CD4-positive, CD25-positive, alpha-beta regulatory T cell (primary cell): ENCODE measurements at regions not wholly inside any gene's neighbourhood (a gene's known extent, or its start where the extent isn't known, plus 50 kb on each side); places are given as distances from the start of the nearest gene placed in this dataset.

Source experiments
- ATAC-seq, 2 donors: fragments of 150-1000 bp; cut with Tn5 transposase; one replicate each; pipeline ENCODE4 v1.10.0; 2021; ENCODE audit warnings: low read depth in 2 of 2, moderate number of reproducible peaks in 2 of 2, moderate library complexity in 1 of 2
- DNase-seq, 3 donors: peaks; one replicate each; pipeline versions ENCODE4 v3.0.0 to v3.0.0-alpha.2; 2012 to 2022; ENCODE audit warnings: mixed read lengths in 1 of 3
- H3K27ac ChIP-seq: one replicate; pipeline ENCODE4 v1.7.0; 2013; ENCODE audit warnings: mild to moderate bottlenecking, low read length; ENCODE audit not compliant: insufficient read depth, poor library complexity, severe bottlenecking
- H3K27me3 ChIP-seq: one replicate; pipeline ENCODE4 v1.7.0; 2013; ENCODE audit warnings: low read length; ENCODE audit not compliant: control insufficient read depth, insufficient read depth
- H3K36me3 ChIP-seq: one replicate; pipeline ENCODE4 v1.7.0; 2013; ENCODE audit warnings: mild to moderate bottlenecking, low read length, moderate library complexity; ENCODE audit not compliant: control insufficient read depth, insufficient read depth
- H3K4me1 ChIP-seq: 2 replicates; pipeline ENCODE4 v1.7.0; 2013; ENCODE audit warnings: mild to moderate bottlenecking, low read length; ENCODE audit not compliant: insufficient read depth, control insufficient read depth, poor library complexity, severe bottlenecking
- H3K4me3 ChIP-seq: one replicate; pipeline ENCODE4 v1.7.0; 2013; ENCODE audit warnings: low read depth, mild to moderate bottlenecking, low read length, moderate library complexity
- H3K9me3 ChIP-seq, 2 experiments: 1 replicate in 1 of 2; 2 replicates in 1 of 2; pipeline ENCODE4 v1.7.0; 2013; ENCODE audit warnings: low read length in 2 of 2, mild to moderate bottlenecking in 1 of 2, moderate library complexity in 1 of 2; ENCODE audit not compliant: control insufficient read depth in 2 of 2
- H3K27ac Mint-ChIP-seq, 3 donors: one replicate each; pipeline ENCODE4 v1.8.0; 2020 to 2022; ENCODE audit warnings: mild to moderate bottlenecking in 3 of 3, mixed read lengths in 3 of 3, moderate library complexity in 2 of 3
- H3K27me3 Mint-ChIP-seq: one replicate; pipeline ENCODE4 v1.8.0; 2022; ENCODE audit warnings: mild to moderate bottlenecking, mixed read lengths
- H3K36me3 Mint-ChIP-seq: one replicate; pipeline ENCODE4 v1.8.0; 2020; ENCODE audit warnings: mixed read lengths
- H3K4me1 Mint-ChIP-seq, 4 donors: one replicate each; pipeline ENCODE4 v1.8.0; 2020 to 2022; ENCODE audit warnings: mixed read lengths in 4 of 4, mild to moderate bottlenecking in 1 of 4
- H3K4me3 Mint-ChIP-seq, 4 donors: one replicate each; pipeline ENCODE4 v1.8.0; 2020 to 2022; ENCODE audit warnings: mild to moderate bottlenecking in 4 of 4, mixed read lengths in 4 of 4, moderate library complexity in 3 of 4
- H3K9me3 Mint-ChIP-seq, 7 donors: one replicate each; pipeline ENCODE4 v1.8.0; 2020 to 2022; ENCODE audit warnings: mixed read lengths in 7 of 7, mild to moderate bottlenecking in 3 of 7, moderate library complexity in 2 of 7

DNA sequence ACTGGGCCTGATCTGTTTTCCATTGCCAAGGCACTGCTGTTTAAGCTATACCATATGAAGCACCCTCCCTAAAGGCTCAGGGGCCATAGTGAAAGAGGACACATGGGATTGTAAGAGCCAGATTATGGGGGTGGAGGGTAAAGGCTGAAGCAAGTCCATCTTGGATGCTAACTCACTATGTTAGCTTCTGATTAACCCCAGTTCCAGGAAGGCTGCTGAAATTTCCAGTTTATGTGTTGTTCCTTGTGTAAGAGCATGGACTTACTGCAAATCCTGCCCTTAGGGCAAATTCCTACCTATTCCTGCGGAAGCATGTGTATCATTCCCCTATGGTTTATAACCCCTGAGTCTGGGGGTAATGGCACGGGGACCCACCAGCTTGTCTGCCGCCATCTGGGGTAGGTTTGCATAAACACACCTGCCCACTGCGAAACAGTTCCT lies 91.8 kb upstream of the SERBP1 start:
- Histone ChIP-seq H3K27me3 (peaks cover 3% of the 10 kb centered on the region), H3K4me1 (no peaks in the 10 kb centered on the region), H3K4me3 (no peak overlapping the region), H3K9me3 (no peaks in the 10 kb centered on the region), H3K27ac (no peak overlapping the region), H3K36me3 (no peaks in the 10 kb centered on the region)
- H3K4me1 Mint-ChIP-seq = no peaks in the 10 kb centered on the region
- DNase-seq (no peak), ATAC-seq (no peak)
- no peaks in the 10 kb centered on the region for H3K36me3 Mint-ChIP-seq
- H3K27me3 Mint-ChIP-seq = peaks cover 12% of the 10 kb centered on the region
- H3K27ac Mint-ChIP-seq = no peak overlapping the region
- H3K9me3 Mint-ChIP-seq = no peaks in the 10 kb centered on the region
- H3K4me3 Mint-ChIP-seq = no peak overlapping the region

GRCh38 chr1:67522793-67523192 lies 92.6 kb upstream of the SERBP1 start:
- no peak overlapping the region for H3K27ac ChIP-seq
- Mint-ChIP-seq H3K27me3 (peaks cover 12% of the 10 kb centered on the region), H3K27ac (no peak overlapping the region), H3K4me1 (no peaks in the 10 kb centered on the region), H3K9me3 (no peaks in the 10 kb centered on the region), H3K4me3 (no peak overlapping the region), H3K36me3 (no peaks in the 10 kb centered on the region)
- no peaks in the 10 kb centered on the region for H3K36me3 ChIP-seq
- DNase-seq (no peak), ATAC-seq (no peak)
- no peaks in the 10 kb centered on the region for H3K9me3 ChIP-seq
- no peaks in the 10 kb centered on the region for H3K4me1 ChIP-seq
- H3K27me3 ChIP-seq = peaks cover 4% of the 10 kb centered on the region
- H3K4me3 ChIP-seq = no peak overlapping the region

DNA sequence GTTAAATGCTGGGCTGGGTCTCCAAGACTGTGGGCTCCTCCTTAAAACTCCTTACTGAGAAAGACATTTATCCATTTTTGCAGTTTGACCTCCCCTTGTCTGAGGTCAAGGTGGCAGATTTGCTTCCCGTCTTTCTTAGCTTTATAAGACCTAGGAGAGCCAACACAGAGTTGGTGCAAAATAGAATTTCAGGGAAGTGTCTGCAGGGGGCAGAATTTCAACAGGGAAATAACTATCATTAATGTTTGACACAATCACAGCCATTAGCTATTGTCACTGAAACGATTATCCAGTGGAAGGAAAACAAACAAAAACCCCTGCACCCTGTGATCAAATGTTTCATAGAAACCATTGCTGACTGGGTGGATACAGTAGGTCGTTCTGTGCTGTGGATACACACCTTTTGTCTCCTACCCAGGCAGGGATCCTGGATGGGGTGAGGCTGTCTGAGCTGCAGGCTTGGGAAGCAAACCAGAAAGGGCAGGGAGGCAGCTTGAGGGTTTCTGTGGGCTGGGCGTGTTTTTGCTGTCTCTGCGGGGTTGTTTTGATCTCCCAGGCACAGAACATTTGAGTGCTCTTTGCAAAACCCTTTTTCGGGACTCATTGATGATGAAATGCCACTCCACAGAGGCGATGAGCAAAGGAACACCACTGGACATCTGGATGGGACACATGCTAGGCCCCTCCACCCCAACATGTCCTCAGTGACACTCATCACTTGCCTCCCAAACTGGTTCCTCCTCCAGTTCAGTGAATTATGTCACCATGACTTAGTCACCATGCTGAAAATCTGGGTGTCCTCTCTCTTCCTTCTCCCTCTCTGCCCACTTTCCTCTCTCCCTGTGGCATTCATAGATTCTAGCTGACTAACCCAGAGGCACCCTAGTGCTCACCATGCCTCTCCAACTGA lies 94.2 kb upstream of the SERBP1 start:
- H3K4me3 Mint-ChIP-seq = no peak overlapping the region
- DNase-seq (no peak), ATAC-seq (no peak)
- H3K9me3 Mint-ChIP-seq = no peaks in the 10 kb centered on the region
- H3K27me3 Mint-ChIP-seq = peaks cover 17% of the 10 kb centered on the region
- no peaks in the 10 kb centered on the region for H3K4me1 Mint-ChIP-seq
- Histone ChIP-seq H3K9me3 (no peaks in the 10 kb centered on the region), H3K36me3 (no peaks in the 10 kb centered on the region), H3K27me3 (peaks cover 4% of the 10 kb centered on the region), H3K4me1 (no peaks in the 10 kb centered on the region), H3K27ac (no peak overlapping the region), H3K4me3 (no peak overlapping the region)
- H3K27ac Mint-ChIP-seq = no peak overlapping the region
- H3K36me3 Mint-ChIP-seq = no peaks in the 10 kb centered on the region

DNA sequence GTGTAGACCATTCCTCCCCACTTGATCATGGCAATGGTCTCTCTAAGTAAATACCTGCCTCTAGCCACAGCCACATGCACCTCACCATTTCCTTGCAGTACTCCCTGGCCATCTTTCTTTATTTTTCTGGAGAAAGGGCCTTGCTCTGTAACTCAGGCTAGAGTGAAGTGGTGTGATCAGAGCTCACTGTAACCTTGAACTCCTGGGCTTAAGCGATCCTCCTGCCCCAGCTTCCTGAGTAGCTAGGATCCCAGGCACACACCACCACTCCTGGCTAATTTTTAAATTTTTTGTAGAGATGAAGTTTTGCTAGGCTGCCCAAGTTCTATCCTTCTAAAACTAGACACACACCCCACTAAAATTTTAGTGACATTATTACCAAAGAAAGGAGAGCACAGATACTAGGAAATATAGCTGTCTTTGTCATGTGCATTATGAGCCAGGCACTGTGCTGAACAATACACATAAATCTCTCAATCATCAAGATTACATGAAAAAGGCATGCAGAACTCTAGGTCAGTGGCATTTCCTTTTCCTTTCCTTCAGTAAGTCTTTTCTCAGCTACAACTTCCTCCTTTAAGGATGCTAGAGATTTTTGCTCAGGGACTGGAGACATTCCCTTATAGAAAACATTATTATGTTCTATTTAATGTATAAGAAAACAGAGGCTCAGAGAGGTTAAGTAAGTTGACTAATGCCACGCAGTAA lies 95.0 kb upstream of the SERBP1 start:
- no peak for DNase-seq
- Mint-ChIP-seq H3K36me3 (no peaks in the 10 kb centered on the region), H3K27me3 (peaks cover 17% of the 10 kb centered on the region), H3K27ac (no peak overlapping the region), H3K4me1 (no peaks in the 10 kb centered on the region), H3K4me3 (no peak overlapping the region), H3K9me3 (no peaks in the 10 kb centered on the region)
- no peaks in the 10 kb centered on the region for H3K4me1 ChIP-seq
- no peak overlapping the region for H3K27ac ChIP-seq
- no peak for ATAC-seq
- H3K36me3 ChIP-seq = no peaks in the 10 kb centered on the region
- no peak overlapping the region for H3K4me3 ChIP-seq
- peaks cover 4% of the 10 kb centered on the region for H3K27me3 ChIP-seq
- no peaks in the 10 kb centered on the region for H3K9me3 ChIP-seq

DNA sequence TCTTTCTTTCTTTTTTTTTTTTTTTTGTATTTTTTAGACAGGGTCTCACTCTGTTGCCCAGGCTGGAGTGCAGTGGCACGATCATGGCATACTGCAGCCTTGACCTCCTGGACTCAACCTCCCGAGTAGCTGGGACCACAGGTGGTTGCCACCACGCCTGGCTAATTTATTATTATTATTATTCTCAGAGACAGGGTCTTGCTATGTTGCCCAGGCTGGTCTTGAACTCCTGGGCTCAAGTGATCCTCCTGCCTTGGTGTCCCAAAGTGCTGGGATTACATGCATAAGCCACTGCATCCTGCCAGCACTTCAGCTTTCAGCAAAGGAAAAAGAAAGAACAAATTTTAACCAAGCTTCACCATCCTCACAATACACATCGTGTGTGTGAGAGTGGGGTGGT lies 97.9 kb upstream of the SERBP1 start:
- no peaks in the 10 kb centered on the region for H3K4me1 ChIP-seq

DNA sequence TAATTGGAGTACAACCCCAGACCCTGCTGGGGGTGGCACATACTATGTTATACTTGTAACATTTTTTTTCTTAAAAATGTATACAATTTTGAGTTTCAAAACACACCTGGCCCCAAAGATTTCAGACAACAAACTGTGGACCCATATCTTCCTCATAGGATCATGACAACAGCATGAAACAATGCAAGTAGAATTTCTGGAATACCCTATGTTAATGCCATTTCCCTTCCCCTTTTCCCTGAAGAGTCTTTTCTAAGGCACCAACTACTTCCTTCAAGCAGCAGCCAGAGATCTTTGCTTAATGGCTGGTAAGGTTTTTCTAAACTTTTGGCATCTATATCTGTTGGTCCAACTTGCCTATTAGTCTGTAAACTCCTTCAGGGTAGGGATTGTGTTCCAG lies 99.9 kb upstream of the SERBP1 start:
- no peaks in the 10 kb centered on the region for H3K36me3 Mint-ChIP-seq
- ATAC-seq (no peak), DNase-seq (no peak)
- Histone ChIP-seq H3K9me3 (no peaks in the 10 kb centered on the region), H3K4me3 (no peak overlapping the region), H3K36me3 (no peaks in the 10 kb centered on the region), H3K27ac (no peak overlapping the region), H3K27me3 (peaks cover 4% of the 10 kb centered on the region), H3K4me1 (no peaks in the 10 kb centered on the region)
- H3K9me3 Mint-ChIP-seq = peaks cover 0 to 1% (median 0%) of the 10 kb centered on the region in 7 donors
- H3K27me3 Mint-ChIP-seq = peaks cover 5% of the 10 kb centered on the region
- H3K4me1 Mint-ChIP-seq = no peaks in the 10 kb centered on the region
- no peak overlapping the region for H3K4me3 Mint-ChIP-seq
- no peak overlapping the region for H3K27ac Mint-ChIP-seq

More for the DNA sequence above, 97.9 kb upstream of the SERBP1 start:
- H3K9me3 ChIP-seq = no peaks in the 10 kb centered on the region
- Mint-ChIP-seq H3K4me3 (no peak overlapping the region), H3K36me3 (no peaks in the 10 kb centered on the region), H3K27ac (no peak overlapping the region), H3K27me3 (peaks cover 5% of the 10 kb centered on the region), H3K9me3 (peaks cover 0 to 1% (median 0%) of the 10 kb centered on the region in 7 donors), H3K4me1 (no peaks in the 10 kb centered on the region)
- H3K4me3 ChIP-seq = no peak overlapping the region
- no peak overlapping the region for H3K27ac ChIP-seq
- DNase-seq = no peak
- ATAC-seq = no peak
- no peaks in the 10 kb centered on the region for H3K36me3 ChIP-seq
- peaks cover 4% of the 10 kb centered on the region for H3K27me3 ChIP-seq

DNA sequence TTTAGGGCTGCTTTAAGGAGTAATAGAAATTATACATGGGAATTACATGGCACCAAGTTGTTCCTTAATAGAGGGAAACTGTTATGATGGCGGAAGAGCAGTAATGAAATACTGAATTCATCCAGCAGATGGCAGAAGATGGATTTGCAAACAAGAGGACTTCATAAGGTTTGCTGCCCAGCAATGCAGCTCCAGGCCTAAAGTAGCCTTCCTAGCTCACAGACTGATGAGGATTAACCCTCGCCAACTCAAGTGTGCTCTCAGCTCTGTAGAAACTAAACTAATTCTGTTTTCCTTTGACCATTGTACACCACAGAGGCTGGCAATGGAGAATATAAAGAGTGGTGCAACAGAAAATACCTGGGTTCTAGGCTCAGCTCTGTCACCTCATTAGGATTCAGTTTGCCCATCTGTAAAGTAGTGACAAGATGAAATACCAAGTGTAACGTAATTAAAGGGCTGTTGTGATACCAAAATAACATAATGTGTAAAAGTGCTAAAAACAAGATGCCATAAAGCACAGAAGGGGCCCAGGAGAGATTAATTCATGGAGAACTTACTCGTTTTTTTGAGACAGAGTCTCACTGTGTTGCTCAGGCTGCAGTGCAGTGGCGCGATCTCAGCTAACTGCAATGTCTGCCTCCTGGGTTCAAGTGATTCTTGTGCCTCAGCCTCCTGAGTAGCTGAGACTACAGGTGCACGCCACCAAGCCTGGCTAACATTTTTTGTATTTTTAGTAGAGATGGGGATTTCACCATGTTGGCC lies 102.4 kb upstream of the SERBP1 start:
- H3K27me3 ChIP-seq = no peaks in the 10 kb centered on the region
- H3K9me3 ChIP-seq = no peaks in the 10 kb centered on the region
- Mint-ChIP-seq H3K9me3 (peaks cover 0 to 1% (median 0%) of the 10 kb centered on the region in 7 donors), H3K27me3 (peaks cover 5% of the 10 kb centered on the region), H3K4me1 (no peaks in the 10 kb centered on the region), H3K4me3 (no peak overlapping the region), H3K36me3 (no peaks in the 10 kb centered on the region), H3K27ac (no peak overlapping the region)
- ATAC-seq = no peak
- H3K4me3 ChIP-seq = no peak overlapping the region
- no peaks in the 10 kb centered on the region for H3K36me3 ChIP-seq
- peak in 2 of 3 donors; percentile 22 to 58 for DNase-seq
- H3K4me1 ChIP-seq = no peaks in the 10 kb centered on the region
- H3K27ac ChIP-seq = no peak overlapping the region
